ENCODE measurements at regions not wholly inside any gene's neighbourhood (a gene's known extent, or its start where the extent isn't known, plus 50 kb on each side); places are given as distances from the start of the nearest gene placed in this dataset.

DNA sequence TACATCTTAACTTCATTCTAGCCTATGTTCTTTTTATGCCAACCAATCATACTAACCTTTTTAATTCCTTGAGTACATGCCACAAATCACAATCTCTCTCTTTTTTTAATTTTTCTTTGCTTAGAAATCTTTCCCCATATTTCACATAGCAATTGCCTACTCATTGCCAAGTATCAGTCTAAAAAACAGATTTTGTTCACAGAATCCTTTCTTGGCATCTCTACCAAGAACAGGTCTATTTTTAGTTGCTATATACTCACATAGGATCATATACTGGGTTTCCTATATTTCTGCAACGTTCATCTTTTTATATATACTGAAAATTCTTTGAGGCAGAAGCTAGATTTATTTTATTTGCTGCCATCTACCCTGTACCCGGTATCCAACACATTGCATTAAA is 292.1 kb downstream of the GASK1B start:
- DNase-seq (ENCODE audit: low spot score): no peak

GRCh38 chr4:157854819-157855218 is 318.0 kb downstream of the GASK1B start:
- DNase-seq (ENCODE audit: low spot score): no peak

GRCh38 chr4:157840648-157841047 is 332.2 kb downstream of the GASK1B start:
- no peak for DNase-seq (ENCODE audit: low spot score)

DNA sequence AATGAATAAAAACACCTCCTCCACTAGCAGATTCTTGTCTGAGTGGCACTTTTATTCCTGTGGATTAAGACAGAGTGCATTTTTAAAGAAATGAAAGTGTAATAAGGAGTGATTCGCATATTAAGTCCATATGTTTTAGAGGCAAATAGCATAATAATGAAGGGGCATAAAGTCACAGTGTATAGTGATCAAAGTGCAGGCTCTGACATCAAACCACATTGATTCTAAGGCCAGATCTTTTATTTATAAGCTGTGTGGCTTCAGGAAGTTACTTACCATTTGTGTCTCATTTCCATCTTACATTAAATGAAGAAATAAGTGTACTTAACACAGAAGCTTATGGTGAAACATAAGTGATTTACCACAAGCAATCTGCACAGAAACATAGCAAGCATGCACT is 332.8 kb downstream of the GASK1B start:
- DNase-seq (ENCODE audit: low spot score): no peak

GRCh38 chr4:157838366-157838765 is 334.5 kb downstream of the GASK1B start:
- no peak for DNase-seq (ENCODE audit: low spot score)

DNA sequence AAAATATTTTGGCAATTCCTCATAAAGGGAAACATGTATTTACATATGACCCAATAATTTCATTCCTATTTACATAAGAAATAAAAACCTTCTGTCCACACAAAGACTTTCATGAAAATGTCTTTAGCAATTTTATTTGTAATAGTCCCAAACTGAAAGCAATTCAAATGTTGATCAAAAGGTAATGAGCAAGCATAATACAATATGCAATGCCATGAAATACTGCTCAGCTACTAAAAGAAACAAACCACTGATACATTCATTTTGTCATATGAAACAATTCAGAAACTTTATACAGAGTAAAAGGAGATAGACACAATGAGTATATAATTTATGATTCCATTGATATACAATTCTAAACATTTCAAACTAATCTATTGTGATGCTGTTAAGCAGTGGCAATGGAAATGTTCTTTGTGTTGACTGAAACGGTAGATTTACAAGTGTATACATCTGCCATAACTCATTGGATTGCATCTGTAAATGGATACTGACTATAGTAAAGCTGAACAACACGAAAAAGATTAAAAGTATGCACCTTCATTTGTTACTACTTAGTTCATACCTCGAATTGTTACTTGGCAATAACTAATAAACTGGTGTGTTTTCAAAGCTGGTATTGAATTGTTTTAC is 335.6 kb downstream of the GASK1B start:
- DNase-seq (ENCODE audit: low spot score): no peak

DNA sequence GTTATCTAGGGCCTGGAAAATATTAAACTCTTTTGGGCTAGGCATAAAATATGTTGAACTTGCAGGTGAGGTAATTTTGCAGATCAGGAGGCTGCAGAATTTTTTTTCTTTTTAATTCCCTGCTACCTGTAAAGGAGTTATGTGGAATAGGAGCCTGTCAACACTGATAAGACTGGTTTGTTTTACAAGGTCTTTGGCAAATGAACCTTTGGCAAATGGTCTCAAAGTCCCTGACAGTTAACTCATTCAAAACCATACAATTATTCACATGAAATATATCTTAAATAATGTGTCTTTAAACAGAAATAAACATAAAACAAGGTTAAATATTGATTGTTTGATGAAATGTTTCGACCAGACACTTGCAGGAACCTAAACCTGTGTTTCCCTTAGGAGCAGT is 340.2 kb downstream of the GASK1B start:
- no peak for DNase-seq (ENCODE audit: low spot score)

DNA sequence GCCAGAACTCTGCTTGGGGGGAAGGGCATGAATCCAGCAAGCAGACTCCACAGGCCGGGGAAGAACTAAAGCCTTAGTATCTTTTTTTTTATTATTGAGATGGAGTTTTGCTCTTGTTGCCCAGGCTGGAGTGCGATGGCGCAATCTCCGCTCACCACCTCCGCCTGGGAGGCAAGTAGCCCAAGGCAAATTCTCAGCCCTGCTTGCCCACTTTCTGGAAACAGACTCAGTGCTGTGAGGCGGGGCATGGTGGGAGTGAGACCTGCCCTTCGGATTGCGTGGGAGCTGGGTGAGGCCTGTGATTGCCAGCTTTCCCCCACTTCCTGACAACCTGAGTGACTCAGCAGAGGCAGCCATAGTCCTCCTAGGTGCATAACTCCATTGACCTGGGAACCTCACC is 348.8 kb downstream of the GASK1B start:
- no peak for DNase-seq (ENCODE audit: low spot score)

DNA sequence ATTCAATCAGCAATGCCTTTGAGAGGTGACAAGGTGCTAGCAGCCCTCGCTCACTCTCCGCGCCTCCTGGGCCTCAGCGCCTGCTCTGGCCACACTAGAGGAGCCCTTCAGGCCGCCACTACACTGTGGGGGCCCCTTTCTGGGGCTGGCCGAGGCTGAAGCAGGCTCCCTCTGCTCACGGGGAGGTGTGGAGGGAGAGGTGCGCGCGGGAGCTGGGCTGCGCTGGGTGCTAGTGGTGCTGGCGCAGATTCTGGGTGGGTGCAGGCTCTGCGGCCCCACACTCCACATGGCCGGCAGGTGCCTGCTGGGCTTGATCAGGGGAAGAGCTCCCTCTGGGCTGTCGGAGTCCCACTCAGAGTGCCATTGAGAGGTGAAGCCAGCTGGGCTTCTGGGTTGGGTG is 351.0 kb downstream of the GASK1B start:
- no peak for DNase-seq (ENCODE audit: low spot score)

GRCh38 chr4:157819693-157820464 is 352.9 kb downstream of the GASK1B start:
- DNase-seq (ENCODE audit: low spot score): no peak

DNA sequence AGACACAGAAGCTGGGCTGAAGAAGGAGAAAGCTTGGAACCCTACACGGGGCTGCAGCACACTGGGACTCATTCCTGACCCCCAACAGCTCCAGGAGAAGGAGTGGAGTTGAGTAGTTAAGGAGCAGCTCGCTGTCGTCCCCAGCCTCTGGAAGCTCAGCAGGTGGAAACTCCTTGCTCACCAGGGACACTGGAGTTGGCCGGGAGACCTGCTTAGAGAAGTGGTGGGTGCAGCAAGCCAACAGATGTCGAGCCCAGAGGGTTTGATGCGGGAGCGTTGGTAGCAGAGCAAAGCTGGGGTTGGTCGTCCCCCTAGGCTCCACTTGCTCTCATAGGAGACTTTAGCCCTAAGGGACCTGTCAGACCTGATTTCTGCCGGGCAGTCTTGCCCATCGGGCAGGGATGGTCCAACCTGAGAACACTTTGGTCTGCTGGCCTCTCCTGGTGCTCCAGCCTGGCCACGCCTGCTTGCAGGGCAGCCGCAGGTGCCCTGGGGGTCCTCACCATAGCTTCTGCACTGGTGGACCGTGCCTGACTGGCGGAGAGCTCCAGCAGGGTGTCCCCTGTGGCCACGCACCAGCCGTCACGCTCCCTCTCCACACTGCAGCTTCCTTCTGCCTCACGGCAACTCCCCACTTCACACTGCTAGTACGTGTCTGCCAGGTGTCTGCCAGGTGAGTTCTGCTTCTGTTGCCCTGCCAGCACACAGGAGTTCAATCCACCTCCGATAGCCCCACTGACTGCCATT is 353.7 kb downstream of the GASK1B start:
- no peak for DNase-seq (ENCODE audit: low spot score)

DNA sequence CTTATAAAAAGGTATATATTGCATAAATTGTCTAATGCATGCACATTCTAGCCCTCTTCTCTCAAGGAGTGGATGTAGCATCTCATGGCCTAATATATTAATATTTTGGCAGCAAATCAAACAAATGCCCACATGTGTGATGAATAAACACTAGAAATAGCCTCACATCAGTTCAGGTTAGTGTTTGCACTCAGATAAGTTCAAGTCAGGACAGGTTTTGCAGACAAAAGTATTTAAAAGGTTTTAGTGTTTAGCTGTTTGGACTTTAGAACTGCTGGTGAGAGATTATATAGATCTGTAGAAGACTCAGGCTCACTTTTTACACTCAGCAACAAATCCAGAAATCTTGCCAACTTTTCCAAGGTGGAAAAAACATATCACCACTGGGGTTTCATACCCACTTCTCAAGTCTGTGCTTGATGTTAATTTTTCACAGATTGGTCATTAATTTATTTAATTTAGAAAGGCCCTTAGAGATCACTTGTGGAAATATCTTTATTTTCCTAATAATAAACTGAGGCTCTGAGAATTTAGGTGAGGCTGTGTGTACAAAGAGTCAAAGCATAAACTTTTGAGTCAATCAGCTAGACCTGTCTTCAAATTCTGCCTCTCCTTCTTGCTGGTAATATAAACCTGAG is 362.6 kb downstream of the GASK1B start:
- DNase-seq (ENCODE audit: low spot score): no peak

GRCh38 chr4:157808796-157809383 is 363.9 kb downstream of the GASK1B start:
- DNase-seq (ENCODE audit: low spot score): no peak

- DNase-seq (ENCODE audit: low spot score): no peak
Observed at GRCh38 chr4:157806184-157806583, 366.6 kb downstream of the GASK1B start.

DNA sequence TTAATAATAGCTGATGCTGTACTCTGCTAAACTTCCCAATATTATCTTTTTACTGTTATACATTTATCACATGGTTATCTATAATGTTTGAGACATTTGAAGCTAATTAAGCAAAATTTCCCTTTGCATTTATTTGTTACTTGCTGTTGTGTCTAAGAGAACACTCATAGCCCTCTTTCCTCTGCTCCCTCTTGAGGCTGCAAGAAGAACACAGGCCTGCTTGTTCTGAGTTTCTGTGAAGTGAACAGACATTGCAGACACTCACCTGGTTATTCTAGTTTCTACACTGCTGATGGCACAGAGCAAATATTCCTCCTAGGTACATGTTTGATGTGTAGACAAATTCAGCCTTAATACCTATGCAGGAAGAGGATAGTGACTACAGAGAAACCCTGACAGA is 367.8 kb downstream of the GASK1B start:
- DNase-seq (ENCODE audit: low spot score): no peak

- no peak for DNase-seq (ENCODE audit: low spot score)
Observed at GRCh38 chr4:157803845-157804521, 368.8 kb downstream of the GASK1B start.

DNA sequence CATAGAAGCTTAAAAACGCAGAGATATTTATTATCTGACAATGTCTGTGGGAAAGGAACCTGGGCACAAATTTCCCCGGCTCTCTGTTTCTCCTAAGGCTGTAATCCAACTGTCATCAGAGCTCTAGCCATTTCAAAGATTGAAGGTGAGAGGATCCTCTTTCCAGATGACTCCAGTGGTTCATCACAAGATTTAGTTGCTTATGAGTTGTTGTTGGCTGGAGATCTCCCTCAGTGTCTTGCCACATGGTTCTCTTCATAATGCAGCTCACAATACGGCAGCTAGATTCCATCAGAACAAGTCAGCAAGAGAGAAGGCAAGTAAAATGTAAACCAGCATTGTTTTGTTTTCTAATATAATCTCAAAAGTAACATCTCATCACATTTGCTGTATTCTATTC is 369.4 kb downstream of the GASK1B start:
- no peak for DNase-seq (ENCODE audit: low spot score)

- DNase-seq (ENCODE audit: low spot score): no peak
Observed at GRCh38 chr4:157795495-157795894, 377.3 kb downstream of the GASK1B start.

DNA sequence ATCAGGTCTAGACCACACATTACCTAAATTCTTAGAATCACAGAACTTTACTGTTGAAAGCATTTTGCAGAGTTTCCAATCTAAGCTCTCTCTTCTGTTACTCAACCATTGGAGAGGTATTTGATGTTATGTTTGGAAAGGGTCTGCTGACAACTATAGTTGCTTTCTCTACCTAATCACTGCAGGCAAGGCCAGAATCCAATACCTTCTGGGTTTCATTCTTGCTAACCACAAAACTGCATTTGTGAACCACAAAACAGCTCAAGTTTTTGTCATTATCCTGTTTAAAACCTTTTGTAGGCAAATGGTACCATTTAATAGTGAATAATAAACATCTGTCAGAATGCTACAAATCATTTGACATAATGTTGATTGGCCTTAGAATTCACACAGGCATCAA is 380.1 kb downstream of the GASK1B start:
- no peak for DNase-seq (ENCODE audit: low spot score)

DNA sequence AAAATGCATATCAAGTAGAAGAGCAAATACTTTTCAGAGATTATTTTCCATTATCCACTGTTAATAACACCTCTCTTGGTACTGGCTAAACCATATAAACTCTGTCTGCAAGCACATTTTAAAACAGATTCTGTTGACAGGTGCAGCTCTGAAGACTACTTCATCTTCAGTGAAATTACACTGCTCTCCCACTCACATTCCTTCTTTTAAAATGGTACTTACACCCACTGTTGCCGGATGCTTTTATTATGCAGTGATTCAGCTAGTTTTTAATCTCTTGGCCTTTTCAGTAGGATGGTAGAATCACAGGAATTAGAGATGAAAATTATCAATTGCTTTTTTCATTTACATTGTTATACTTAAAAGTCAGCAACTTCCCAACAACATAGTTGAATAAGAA is 381.6 kb downstream of the GASK1B start:
- no peak for DNase-seq (ENCODE audit: low spot score)

DNA sequence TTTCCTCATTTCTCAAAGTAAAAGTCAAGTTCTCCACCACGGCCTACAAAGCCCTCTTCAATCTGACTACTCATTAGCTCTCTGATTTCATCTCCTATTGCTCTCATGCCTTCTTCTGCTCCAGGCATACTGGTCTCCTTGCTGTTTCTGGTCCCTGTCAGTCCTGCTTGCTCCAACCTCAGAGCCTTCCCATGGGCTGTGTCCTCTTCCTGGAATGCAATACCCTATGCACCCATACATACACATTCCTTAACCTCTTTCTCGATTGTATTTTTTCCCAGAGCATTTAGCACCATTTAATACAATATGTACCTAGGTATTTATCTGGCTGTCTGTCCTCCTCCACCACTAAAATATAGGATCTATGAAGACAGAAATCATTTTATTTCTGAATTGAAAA is 385.2 kb downstream of the GASK1B start:
- DNase-seq (ENCODE audit: low spot score): no peak

DNA sequence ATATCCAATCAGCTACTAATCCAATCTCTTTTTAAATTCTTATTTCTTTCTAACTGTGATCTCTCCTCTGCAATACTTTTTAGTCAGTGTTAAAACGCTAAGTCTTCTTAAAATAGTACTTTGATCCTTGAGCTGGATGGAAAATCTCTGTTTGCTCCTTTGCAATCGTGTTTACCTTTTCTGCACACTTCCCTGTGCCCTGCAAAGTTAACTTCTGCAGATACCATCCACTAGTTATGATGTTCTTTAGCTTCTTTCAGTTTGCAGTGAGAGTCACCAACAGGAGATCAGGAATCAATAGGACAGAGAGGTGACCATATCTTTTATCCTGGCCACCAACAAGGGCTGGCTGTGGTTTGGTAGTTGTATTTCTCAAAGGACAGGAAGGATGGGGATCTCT is 391.5 kb downstream of the GASK1B start:
- DNase-seq (ENCODE audit: low spot score): no peak
